HCT116 (cell line): ENCODE measurements at regions not wholly inside any gene's neighbourhood (a gene's known extent, or its start where the extent isn't known, plus 50 kb on each side); places are given as distances from the start of the nearest gene placed in this dataset.
A peak's percentile ranks its signal among the peaks of the same experiment; 100 is the strongest.

Experiments
- ATAC-seq: fragments of 200-7000 bp; cut with Tn5 transposase; 2 replicates; pipeline ENCODE4 v1.9.1; 2020; ENCODE audit warnings: mild to moderate bottlenecking, moderate library complexity
- BruUV-seq: library from RNA; stranded (reverse); fragments of 400-500 nt; replicated peaks from 2 replicates; lab custom pipeline; 2021; lab: Mats Ljungman, UMichigan
- CTCF ChIA-PET: fragments of 300-600 bp; sonication (Branson Sonifier 250); formaldehyde crosslinking; loops from one replicate; lab custom pipeline; 2021; ENCODE audit warnings: antibody characterized with exemption; lab: Charles Lee
- POLR2A ChIA-PET: fragments of 300-600, 350-600 bp; sonication (Branson Sonifier 250); formaldehyde crosslinking; loops from one replicate; lab custom pipeline; 2021; ENCODE audit warnings: antibody characterized with exemption; lab: Charles Lee
- RAD21 ChIA-PET, 2 experiments: fragments of 300-600 bp; sonication (Branson Sonifier 250); formaldehyde crosslinking; loops; one replicate each; lab custom pipeline; 2023; ENCODE audit warnings: low total read pairs in 2 of 2; ENCODE audit not compliant: uncharacterized antibody in 2 of 2, unreplicated experiment in 2 of 2, low non-redundant PET in 1 of 2; lab: Charles Lee
- DNase-seq: peaks from one replicate; pipeline ENCODE4 v3.0.0-alpha.2; 2010; ENCODE audit warnings: low read depth, low spot score
- H2AFZ ChIP-seq: fragments of 200-600 bp; shearing (Covaris generic), sonication (generic); 2 replicates; pipeline ENCODE4 v1.6.1; 2017; ENCODE audit warnings: low read depth, mixed run types, mixed read lengths, antibody characterized with exemption, low read length; ENCODE audit not compliant: poor library complexity, severe bottlenecking
- H3K27ac ChIP-seq: 2 replicates; pipeline ENCODE4 v1.5.1; 2012; ENCODE audit warnings: low read depth, low read length
- H3K27me3 ChIP-seq: fragments of 200-600 bp; sonication (generic); 2 replicates; pipeline ENCODE4 v1.6.1; 2016; ENCODE audit warnings: mixed run types, low read length, mixed read lengths; ENCODE audit not compliant: insufficient read depth
- H3K36me3 ChIP-seq, 2 experiments: fragments of 200-500 bp in 1 of 2; fragments of 200-600 bp in 1 of 2; sonication (Bioruptor generic) in 1 of 2; sonication (generic) in 1 of 2; 2 replicates each; pipeline versions ENCODE4 v1.5.1 to v1.6.1; 2014 to 2016; ENCODE audit warnings: low read length in 2 of 2, inconsistent platforms in 1 of 2, mixed read lengths in 1 of 2, mixed run types in 1 of 2; ENCODE audit not compliant: insufficient read depth in 2 of 2, control insufficient read depth in 1 of 2
- H3K4me1 ChIP-seq, 2 experiments: fragments of 200-600 bp in 1 of 2; sonication (generic) in 1 of 2; 2 replicates each; pipeline versions ENCODE4 v1.5.1 to v1.6.1; 2012 to 2017; ENCODE audit warnings: low read length in 2 of 2, inconsistent platforms in 1 of 2, mild to moderate bottlenecking in 1 of 2, mixed read lengths in 1 of 2, mixed run types in 1 of 2, moderate library complexity in 1 of 2; ENCODE audit not compliant: insufficient read depth in 2 of 2, control insufficient read depth in 1 of 2
- H3K4me2 ChIP-seq: fragments of 200-600 bp; sonication (generic); 2 replicates; pipeline ENCODE4 v1.6.1; 2017; ENCODE audit warnings: mixed run types, low read length, mixed read lengths
- H3K4me3 ChIP-seq, 2 experiments: fragments of 200-600 bp in 1 of 2; sonication (generic) in 1 of 2; replicated peaks in 1 of 2; 2 replicates each; pipeline ENCODE4 v1.5.1; 2011 to 2016; ENCODE audit warnings: low read length in 2 of 2, control low read depth in 1 of 2, low read depth in 1 of 2, mild to moderate bottlenecking in 1 of 2, mixed read lengths in 1 of 2, mixed run types in 1 of 2
- H3K79me2 ChIP-seq: fragments of 200-600 bp; sonication (generic); 2 replicates; pipeline ENCODE4 v1.6.1; 2017; ENCODE audit warnings: mild to moderate bottlenecking, mixed run types, low read length, moderate library complexity, mixed read lengths; ENCODE audit not compliant: insufficient read depth
- H3K9ac ChIP-seq: fragments of 200-600 bp; sonication (generic); 2 replicates; pipeline ENCODE4 v1.6.1; 2016; ENCODE audit warnings: low read length, mixed read lengths
- H3K9me2 ChIP-seq: fragments of 200-600 bp; sonication (generic), shearing (Covaris generic); 2 replicates; pipeline ENCODE4 v1.6.1; 2017; ENCODE audit warnings: mixed run types, mild to moderate bottlenecking, moderate library complexity; ENCODE audit not compliant: insufficient read depth
- H3K9me3 ChIP-seq, 2 experiments: fragments of 200-500 bp in 1 of 2; fragments of 200-600 bp in 1 of 2; sonication (Bioruptor generic) in 1 of 2; sonication (generic) in 1 of 2; 2 replicates each; pipeline ENCODE4 v1.6.1; 2014 to 2017; ENCODE audit warnings: low read length in 2 of 2, mixed read lengths in 2 of 2, inconsistent platforms in 1 of 2, low read depth in 1 of 2, mild to moderate bottlenecking in 1 of 2, mixed run types in 1 of 2, moderate library complexity in 1 of 2; ENCODE audit not compliant: control insufficient read depth in 1 of 2, insufficient read depth in 1 of 2
- H4K20me1 ChIP-seq: fragments of 200-600 bp; sonication (generic), shearing (Covaris generic); 2 replicates; pipeline ENCODE4 v1.6.1; 2017; ENCODE audit warnings: mixed run types, mild to moderate bottlenecking, moderate library complexity; ENCODE audit not compliant: insufficient read depth
- ATF3 ChIP-seq: IDR thresholded peaks from 2 replicates; pipeline ENCODE4 v1.6.1; 2012
- CTCF ChIP-seq, 3 experiments: fragments of 200-600 bp in 1 of 3; sonication (generic) in 1 of 3; IDR thresholded peaks in 2 of 3; conservative IDR thresholded peaks in 1 of 3; 2 replicates each; pipeline ENCODE4 v1.5.1; 2012 to 2017; ENCODE audit warnings: low read depth in 2 of 3, low read length in 2 of 3, antibody characterized with exemption in 1 of 3, borderline replicate concordance in 1 of 3, control low read depth in 1 of 3, mild to moderate bottlenecking in 1 of 3, mixed read lengths in 1 of 3, mixed run types in 1 of 3, moderate library complexity in 1 of 3; ENCODE audit not compliant: insufficient read depth in 1 of 3
- FOSL1 ChIP-seq: IDR thresholded peaks from 2 replicates; pipeline ENCODE4 v1.6.1; 2012; ENCODE audit warnings: low read depth
- MAX ChIP-seq: IDR thresholded peaks from 2 replicates; pipeline ENCODE4 v1.6.1; 2012
- POLR2A ChIP-seq: IDR thresholded peaks from 2 replicates; pipeline ENCODE4 v1.7.0; 2011; ENCODE audit warnings: borderline replicate concordance; ENCODE audit not compliant: insufficient read depth, insufficient read length; ENCODE audit errors: extremely low read depth
- POLR2AphosphoS5 ChIP-seq: IDR thresholded peaks from 2 replicates; pipeline ENCODE4 v1.6.1; 2011; ENCODE audit warnings: mild to moderate bottlenecking, low read depth, low read length, moderate library complexity
- SIN3A ChIP-seq: IDR thresholded peaks from 2 replicates; pipeline ENCODE4 v1.6.1; 2012; ENCODE audit warnings: low read depth
- TCF7L2 ChIP-seq: IDR thresholded peaks from 2 replicates; pipeline ENCODE4 v1.7.0; 2011; ENCODE audit warnings: borderline replicate concordance, inconsistent platforms; ENCODE audit not compliant: insufficient read depth, insufficient read length; ENCODE audit errors: extremely low read depth
- YY1 ChIP-seq: IDR thresholded peaks from 2 replicates; pipeline ENCODE4 v1.6.1; 2011; ENCODE audit warnings: low read length, low read depth, moderate library complexity, mild to moderate bottlenecking; ENCODE audit not compliant: insufficient replicate concordance; ENCODE audit errors: extremely low read depth
- ZNF274 ChIP-seq: fragments of 200-500 bp; sonication (Bioruptor generic); IDR thresholded peaks from 2 replicates; pipeline ENCODE4 v1.6.1; 2014; ENCODE audit warnings: mild to moderate bottlenecking, low read depth, low read length, inconsistent platforms
- intact Hi-C: fragments of 100-400 bp; cut with micrococcal nuclease; formaldehyde crosslinking; loops from 2 replicates; pipeline ENCODE4 v1.10.0; 2022

GRCh38 chr3:35932995-35933394, 293.7 kb downstream of the ARPP21 start:
- Histone ChIP-seq H3K9me3 (no peaks in the 10 kb centered on the region; a peak in 1 of 4 replicates), H2AFZ (no peak overlapping the region), H3K36me3 (no peaks in the 10 kb centered on the region), H3K4me3 (no peak overlapping the region), H3K4me2 (no peak overlapping the region), H3K79me2 (no peaks in the 10 kb centered on the region), H3K27me3 (no peaks in the 10 kb centered on the region), H3K9ac (no peak overlapping the region), H3K4me1 (no peaks in the 10 kb centered on the region), H3K27ac (no peak overlapping the region), H3K9me2 (no peaks in the 10 kb centered on the region), H4K20me1 (no peaks in the 10 kb centered on the region)
- no peak for TF ChIP-seq POLR2AphosphoS5
- peak; percentile 28 for TF ChIP-seq TCF7L2
- CTCF ChIA-PET = no interaction called here
- DNase-seq (peak; percentile 26), ATAC-seq (no peak)
- BruUV-seq = no TSS peak
- RAD21 ChIA-PET = no interaction called here
- intact Hi-C loops = no loop called here
- POLR2A ChIA-PET = no interaction called here

- TF ChIP-seq POLR2A (no peak), SIN3A (no peak), TCF7L2 (no peak), YY1 (no peak), ZNF274 (no peak), ATF3 (no peak), MAX (no peak), CTCF (IDR thresholded peaks at IDR 0.05 in 2 of 3, conservative IDR thresholded peaks at IDR 0.05 in 1 of 3; ENCODE audit: borderline replicate concordance in 1 of 3, insufficient read depth in 1 of 3, low read depth in 2 of 3, low read length in 2 of 3) (no peak), POLR2AphosphoS5 (no peak), FOSL1 (no peak)
- ATAC-seq (no peak), DNase-seq (no peak)
- Histone ChIP-seq H2AFZ (no peak overlapping the region), H3K36me3 (no peaks in the 10 kb centered on the region), H3K4me2 (no peak overlapping the region), H3K9me2 (no peaks in the 10 kb centered on the region), H3K27ac (no peak overlapping the region), H4K20me1 (no peaks in the 10 kb centered on the region), H3K9ac (no peak overlapping the region), H3K27me3 (no peaks in the 10 kb centered on the region), H3K4me3 (no peak overlapping the region), H3K9me3 (no peaks in the 10 kb centered on the region; a peak in 1 of 4 replicates), H3K79me2 (no peaks in the 10 kb centered on the region), H3K4me1 (no peaks in the 10 kb centered on the region)
- RAD21 ChIA-PET = no interaction called here
- POLR2A ChIA-PET = no interaction called here
- no TSS peak for BruUV-seq
- CTCF ChIA-PET = no interaction called here
- intact Hi-C loops = no loop called here
Observed at GRCh38 chr3:35936571-35936970, 297.2 kb downstream of the ARPP21 start.
